HG02623 (cell line): ENCODE measurements at regions not wholly inside any gene's neighbourhood (a gene's known extent, or its start where the extent isn't known, plus 50 kb on each side); places are given as distances from the start of the nearest gene placed in this dataset.

Source experiments
- ATAC-seq: cut with Tn5 transposase; IDR thresholded peaks from one replicate; pipeline ENCODE4 v1.9.1; 2021; ENCODE audit warnings: moderate library complexity; ENCODE audit not compliant: unreplicated experiment

DNA sequence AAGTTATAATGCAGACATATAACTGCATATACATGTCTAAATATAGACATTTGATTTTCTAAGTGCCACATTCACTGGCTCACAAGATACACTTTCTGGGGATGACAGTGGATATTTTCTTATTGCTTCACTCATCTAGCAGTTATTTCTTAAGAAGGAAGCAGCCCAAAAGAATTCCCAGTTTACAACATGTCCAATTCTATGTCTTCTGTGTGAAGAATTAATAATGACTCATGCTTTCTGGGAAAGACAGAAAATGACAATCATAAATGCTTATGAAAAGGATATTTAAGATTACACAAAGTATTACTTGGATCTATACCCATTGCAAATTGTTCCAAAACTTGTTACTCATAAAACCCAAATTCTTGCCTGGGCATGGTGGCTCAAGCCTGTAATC lies 543.4 kb downstream of the SUCLA2 start:
- no peak for ATAC-seq

DNA sequence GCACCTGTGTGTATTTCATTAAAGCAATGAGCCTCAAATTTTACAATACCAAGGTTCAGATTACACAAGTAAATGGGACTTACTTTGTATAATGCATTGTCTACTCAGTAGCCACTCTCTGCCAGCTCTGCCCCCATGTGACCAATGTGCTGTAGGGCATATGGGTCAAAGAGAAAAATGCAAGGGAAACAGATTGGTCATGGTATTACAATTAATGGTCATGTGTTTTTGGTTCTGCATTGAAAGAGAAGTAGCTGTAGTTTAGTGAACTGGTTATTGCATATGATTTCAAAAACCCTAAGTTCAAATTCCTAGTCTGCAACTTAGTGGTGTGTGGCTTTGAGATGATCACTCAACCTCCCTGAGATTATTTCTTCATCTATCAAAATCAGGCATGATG lies 545.4 kb downstream of the SUCLA2 start:
- ATAC-seq, result no peak

DNA sequence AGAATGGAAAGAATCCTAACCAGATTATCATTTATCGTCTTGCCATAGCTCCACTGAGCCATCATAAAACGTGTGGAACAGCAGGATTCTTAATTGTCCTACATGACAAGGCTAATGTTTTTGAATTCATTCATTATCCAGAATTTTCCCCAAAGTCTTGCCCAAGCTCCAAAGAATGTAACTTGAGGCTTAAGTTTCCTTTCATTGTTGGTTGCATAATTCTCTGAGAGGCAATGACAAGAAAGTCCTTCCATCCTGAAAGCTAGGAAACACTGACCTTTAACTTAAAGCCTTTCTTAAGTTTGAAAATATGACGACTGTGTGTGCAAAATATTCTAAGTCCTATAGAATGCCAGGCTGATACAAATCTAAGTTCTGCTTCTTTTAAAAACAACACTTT lies 546.1 kb downstream of the SUCLA2 start:
- ATAC-seq, result no peak

DNA sequence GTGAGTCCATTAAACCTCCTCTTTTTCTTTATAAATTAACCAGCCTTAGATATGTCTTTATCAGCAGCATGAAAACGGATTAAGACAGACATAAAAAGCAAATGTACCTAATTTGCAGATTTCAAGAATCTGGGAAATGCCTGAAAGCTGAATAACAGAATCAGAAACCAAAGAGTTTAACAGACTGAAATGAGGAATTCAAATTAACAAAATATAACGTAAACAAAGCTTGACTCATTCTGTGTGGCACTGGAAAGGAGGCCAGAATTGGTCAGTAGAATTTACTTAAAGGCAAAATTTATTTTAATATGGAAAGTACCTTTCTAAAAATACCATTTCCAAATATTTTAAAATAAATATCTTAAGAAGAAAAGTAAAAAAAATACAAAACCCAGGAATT lies 540.6 kb upstream of the HTR2A start:
- ATAC-seq, result no peak

DNA sequence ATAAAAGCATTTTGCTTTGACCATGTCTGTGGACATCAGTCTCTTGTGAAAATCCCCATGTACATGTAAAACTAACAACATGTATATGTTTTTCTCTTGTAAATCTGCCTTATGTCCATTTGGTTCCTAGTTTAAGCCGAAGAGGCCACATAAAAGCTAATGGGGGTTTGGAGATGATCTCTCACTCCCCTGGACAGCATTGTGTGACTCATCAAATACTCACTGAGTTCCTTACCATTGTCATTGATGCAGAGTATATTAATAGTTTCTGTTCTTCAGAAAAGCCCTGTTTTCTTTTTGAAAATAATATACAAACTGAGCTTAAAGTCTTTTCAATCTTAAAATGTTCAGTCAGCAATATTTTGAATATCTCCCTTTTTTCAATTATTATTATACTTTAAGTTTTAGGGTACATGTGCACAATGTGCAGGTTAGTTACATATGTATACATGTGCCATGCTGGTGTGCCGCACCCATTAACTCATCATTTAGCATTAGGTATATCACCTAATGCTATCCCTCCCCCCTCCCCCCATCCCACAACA lies 536.7 kb upstream of the HTR2A start:
- ATAC-seq, result no peak

DNA sequence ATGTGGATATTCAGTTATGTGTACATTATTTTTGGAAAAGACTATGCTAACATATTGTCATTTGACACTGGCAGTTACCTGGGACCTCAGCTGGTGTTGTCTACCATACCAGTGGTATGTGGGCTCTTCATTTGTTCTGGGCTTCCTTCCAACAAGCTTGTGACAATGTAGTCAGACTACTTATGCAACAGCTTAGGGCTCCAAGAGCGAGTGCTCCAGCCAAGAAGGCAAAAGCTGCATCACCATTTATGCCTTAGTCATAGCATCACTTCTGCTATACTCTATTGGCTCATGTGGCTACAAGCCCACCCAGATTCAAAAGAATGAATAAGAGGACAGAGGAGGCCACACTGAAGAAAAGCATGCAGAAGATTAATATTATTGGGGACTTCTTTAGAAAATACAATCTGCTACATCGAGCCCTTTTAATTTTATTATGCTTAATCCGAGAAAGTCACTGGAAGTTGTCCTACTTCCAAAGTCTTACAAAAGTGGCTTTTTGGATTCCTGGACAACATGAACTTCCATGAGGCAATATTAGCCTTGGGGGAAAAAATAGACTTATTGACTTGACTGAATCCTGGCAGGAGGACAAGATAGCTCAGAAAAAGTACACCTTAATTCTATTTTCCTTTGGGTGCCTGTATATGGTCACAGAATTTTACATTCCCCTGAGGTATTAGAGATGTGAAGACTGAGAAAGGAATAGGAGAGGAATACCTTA lies 529.4 kb upstream of the HTR2A start:
- ATAC-seq, result no peak

DNA sequence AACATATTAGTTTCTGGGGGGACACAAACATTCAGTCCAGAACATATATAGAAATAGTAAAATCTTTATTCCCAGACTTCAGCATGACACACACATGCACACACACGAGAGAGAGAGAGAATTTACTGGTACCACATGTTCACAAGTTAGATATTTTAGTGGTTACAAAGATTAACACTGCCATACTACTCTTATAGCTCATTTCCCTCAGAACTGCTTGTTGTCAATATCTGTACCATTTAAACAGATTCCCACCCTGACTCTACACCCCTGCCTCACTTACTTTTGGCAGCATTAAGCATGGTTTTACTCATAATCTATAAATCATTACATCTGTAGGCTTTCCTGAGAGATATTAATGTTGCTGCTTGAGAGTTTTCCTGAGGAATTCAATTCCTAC lies 524.7 kb upstream of the HTR2A start:
- no peak for ATAC-seq

DNA sequence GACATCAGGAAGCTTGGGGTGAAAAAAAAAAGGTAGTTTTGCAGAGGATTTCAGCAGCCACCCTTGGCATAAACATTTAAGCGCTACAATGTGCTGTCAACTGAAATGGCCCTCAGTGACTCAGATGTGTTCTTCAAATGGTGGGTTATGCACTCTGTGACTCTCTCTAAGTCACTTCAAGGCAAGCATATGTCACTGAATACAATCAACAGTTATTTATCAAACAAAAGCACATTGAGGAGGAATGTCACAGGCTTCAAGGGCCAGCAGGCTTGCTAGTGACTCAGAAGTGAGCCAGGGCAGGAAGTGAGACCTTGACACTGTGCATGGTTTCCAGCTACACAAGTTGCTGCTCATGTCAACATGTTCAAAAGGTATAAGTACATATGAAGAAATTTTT lies 523.7 kb upstream of the HTR2A start:
- no peak for ATAC-seq

DNA sequence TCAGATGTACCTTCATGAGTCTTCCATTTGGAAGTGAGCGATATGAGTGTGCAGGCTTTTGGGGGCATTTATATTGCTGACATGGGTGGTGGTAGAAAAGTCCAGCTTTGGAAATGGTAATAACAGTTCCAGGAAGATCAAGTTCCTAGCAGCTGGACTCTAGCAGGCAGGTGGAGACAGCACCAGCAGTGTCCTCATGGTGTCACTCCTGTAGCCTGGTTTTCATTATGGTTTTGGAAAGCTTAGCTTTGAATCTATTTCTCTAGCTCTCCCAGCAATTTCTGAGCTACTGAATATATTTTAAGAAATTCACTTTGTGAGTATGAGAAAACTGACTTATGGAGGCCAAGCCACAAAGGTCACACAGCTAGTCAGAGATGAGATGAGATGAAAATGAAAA lies 523.2 kb upstream of the HTR2A start:
- ATAC-seq, result no peak

DNA sequence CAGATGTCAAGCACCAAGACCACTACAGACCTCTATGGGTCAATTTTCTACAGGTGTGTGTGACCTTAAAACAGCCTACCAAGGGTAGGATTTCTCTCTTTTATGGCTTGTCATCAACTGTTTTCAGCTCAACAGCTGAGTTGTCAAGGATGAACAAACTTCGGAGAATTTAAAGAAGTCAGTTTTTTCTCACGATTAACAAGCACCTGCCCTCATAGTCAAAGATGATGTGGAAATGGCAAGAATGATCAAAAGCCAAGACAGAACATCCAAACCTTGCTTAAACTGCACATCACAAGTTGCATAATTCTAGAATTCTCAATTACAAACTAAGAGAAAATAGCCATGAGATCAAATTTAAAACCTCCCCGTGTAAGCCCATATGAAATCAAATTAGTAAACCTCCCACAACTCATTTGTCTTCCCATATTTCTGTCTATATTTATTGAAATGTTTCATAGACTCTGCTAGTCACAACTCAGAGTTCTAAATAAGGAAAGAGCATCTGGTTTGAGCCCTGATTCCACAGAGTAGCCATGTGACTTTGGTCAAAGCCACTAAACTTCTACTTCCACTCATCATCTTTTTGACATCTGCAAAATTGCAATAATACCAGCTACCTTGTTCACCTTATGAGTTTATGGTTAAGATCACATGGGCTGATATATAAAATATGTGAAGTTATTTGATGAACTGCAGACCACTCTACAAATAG lies 521.5 kb upstream of the HTR2A start:
- ATAC-seq, result no peak

DNA sequence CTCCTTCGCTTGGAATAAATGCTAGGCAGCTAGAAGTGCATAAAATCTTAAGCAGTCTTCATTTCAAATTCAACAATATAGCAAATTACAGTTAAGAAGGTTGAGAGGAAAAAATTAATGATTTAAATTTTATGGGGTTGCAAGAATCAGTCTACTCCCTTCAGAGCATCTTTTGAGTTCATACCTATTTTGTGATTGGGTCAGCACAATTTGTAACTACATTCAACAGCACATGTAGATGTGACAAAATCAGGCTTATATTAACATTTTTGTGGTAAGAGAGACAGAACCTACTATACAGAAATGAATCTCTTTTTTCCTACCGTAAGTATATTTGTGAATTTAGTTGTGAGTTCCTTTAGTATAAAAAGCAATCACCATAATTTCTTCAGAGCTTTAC lies 520.6 kb upstream of the HTR2A start:
- ATAC-seq, result no peak

DNA sequence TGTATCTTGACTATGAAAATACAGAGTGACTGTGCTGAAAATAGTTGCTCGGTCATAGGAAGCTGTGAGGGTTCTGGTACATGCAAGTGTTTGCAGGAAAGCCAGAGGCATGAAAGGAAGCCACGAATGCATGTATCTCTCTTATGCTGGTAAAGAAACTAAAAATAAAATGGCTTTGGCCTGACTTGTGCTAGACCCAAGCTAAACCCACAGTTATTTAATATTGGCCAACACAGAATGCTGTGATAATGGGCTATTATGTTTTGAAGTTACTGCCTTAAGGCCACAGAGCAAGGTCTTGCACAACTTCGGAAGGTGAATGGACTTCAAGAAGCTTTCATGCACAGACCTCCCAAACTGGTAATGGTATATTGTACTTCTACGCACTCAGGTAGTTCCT lies 518.2 kb upstream of the HTR2A start:
- ATAC-seq, result no peak

DNA sequence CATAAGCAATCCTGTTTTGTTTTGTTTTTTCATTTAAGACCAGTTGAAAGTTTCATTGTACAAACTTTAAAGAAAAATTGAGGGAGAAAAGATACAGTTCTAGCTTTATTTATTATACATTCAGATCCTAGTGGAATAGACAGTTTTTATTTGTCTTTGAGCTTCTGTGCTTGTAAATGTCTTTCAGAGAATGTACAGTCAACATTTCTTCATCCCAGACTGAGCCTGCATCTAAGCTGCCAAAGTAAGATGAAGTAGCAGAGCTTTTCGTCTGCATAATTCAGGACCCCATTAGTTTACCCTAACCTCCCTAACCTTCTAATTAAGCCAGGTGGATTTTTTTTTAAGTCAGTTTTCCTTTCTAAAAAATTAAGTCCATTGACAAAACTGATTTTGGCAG lies 516.7 kb upstream of the HTR2A start:
- ATAC-seq, result no peak

DNA sequence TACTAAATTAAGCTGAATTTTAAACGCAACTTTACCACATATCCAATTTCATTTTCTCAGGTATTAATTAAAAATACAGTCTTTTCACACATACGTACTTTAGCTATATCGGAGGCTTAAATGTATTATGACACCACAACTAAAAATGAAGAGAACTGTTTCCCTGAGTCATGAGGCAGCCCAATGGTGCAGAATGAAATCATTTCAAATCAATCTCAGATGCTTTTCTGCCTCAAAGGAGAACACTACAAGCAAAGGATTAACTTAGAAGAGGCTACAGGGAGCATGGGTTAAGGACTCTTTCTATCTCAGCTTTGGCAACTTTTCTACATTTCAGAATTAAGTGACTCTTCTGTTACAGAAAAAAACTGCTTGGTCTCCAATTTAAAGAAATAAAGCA lies 516.3 kb upstream of the HTR2A start:
- no peak for ATAC-seq

DNA sequence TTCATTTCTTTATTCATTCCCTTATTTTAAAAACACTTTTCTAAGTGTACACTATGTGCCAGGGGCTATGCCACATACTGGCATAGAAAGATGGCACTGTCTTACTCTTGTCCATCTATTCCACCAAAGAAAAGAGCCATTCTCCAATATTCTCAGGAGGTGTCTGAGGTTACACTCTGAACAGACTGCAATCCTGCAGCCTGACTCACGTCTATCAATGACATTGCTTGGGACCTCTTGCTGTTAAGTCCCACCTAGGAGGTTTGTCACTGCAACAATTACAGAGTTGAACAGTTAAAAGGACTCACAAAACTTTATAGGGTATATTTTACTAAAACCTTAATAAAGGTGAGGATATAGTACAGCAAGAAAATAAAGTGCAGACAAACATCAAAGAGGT lies 512.9 kb upstream of the HTR2A start:
- no peak for ATAC-seq

DNA sequence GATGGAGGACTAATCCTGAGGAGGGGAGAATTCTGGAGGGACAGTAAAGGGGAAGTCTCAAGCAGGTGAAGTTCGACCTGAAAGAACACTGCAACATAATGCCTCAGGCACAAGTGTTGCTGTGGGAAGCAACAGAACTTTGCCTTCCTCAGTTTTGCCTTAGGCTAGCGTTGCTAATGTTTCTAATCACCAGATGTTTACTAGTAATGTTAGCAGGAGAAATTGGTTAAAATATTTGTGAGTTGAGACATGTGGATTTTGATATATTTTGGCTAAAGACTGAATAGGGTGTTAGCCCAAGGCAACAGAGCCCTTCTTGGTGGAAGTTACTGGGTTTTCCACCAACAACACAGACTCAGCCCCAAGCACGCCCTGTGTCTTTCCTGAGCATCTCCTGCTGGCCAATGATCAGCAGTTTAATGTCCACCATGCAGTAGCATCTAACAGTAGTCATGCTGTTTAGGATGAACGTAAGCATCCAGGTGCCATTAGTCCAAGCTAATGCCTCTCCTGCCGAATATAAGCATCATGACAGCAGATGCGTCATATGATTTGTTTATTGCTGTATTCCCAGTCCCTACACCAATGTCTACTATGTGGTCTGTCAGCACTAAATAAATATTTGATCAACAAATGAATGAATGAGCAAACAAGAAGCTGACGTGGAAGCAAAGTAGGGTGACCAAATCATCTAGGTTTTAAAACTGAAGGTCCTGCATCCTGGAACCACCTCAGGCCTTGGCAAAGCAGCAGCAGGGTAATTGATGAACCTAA lies 511.9 kb upstream of the HTR2A start:
- ATAC-seq, result no peak

DNA sequence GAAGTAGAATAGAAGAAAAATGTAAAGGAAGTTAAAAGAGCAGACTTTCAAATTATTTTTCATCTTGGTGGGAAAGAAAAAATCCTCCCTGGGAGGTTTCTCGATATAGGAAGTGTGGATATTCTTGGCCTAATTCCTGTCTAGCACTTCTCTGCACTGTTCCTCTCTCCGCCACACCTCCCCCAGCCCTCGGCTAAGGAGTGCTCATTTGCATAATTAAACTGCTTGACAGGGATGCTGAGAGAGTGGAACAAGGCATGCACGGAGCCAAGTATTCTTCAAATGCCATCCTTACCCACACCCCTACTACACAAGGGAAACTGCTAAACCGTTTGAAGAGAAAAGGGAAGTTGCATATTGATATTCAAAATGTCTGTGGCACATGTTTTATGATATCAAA lies 511.0 kb upstream of the HTR2A start:
- ATAC-seq, result no peak

DNA sequence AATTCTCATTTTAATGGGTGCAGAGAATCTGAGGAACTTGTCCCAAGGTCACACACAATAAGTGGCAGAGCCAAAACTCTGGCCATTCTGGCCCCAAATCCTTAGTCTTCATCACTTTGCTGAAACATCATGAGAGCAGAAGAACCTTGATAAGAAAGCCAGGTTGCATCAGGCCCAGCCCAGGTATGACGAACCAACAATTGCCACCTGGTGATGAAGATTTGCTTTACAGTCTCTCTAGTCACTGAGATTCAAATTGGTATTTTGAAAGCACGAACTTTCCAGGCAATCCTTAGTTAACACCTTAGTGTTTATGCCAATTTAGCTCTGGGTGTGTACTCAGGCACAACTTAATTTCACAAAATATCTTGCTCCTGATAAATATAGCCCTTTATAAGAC lies 502.7 kb upstream of the HTR2A start:
- ATAC-seq, result no peak

DNA sequence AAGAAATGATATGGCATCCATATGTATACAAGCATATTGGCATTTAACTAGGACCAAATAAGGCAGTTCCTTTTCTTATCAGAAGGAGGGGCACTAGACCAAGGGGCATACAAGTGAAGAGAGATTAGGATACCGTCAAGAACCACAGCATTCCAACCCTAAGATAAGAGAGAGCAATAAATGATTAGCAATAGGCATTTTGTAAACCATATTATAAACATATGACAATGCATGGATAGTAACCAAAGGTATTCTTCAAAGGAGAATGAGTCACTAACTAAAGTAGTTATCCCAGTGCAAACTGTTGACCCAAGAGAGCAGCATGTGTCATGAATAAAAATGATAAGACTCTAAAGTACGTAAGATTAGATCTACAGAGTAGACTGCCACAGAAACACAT lies 500.9 kb upstream of the HTR2A start:
- ATAC-seq, result no peak

DNA sequence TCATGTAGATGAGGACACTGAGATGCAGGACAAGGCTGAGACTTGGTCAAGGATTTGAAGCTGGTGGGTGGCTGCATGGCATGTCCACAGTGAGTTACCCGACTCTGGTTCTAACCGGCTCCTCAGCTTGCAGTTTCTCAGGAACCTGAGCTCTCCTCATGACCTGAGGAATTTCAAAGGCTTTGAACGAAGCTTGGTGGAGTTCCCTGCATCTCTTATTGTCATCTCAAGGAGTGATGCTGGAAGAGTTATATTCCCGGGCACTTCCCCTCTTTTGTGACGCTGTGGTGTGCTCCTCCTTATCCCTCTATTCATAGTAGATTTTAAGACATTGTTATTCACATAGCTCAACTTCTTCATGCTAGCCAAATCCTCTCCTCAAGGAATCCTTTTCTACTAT lies 500.1 kb upstream of the HTR2A start:
- no peak for ATAC-seq

DNA sequence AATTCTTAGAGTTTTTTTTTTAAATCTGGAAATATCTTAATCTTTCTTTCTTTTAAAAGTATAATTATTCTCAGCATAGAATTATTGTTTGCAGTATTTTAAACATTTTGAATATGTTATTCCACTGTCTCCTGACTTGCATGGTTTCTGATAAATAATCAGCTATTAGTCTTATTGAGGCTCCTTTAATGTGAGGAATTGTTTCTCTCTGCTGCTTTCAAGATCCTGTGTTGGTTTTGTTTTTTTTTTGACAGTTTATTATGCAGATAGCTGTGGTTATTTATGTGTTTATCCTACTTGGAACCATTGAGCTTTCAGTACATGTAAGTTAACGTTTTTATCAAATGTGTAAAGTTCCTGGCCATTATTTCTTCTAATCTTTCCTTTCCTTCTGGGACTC lies 477.9 kb upstream of the HTR2A start:
- no peak for ATAC-seq

DNA sequence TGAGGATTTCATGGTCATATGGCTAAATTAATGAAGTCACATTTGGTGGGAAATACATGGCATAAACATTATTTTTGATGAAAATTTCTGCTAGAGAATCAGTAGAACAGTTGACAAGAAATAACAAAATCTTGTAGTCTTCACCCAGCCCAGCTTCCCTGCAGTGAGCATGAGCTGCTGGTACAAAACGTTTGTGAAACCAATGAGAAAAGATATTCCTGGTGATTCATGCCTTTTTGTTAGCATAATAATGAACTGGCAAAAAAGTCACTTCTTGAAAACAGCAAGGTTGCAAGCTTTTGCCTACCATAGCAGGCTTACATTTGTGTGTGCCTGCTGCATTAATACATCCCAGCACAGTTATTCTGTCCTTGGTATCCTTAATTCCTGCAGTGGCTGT lies 475.9 kb upstream of the HTR2A start:
- no peak for ATAC-seq
